A549 (cell line): ENCODE measurements at regions not wholly inside any gene's neighbourhood (a gene's known extent, or its start where the extent isn't known, plus 50 kb on each side); places are given as distances from the start of the nearest gene placed in this dataset.

ENCODE experiments used
- KDM1A ChIP-seq: fragments of 200-600 bp; sonication (generic); IDR thresholded peaks from 2 replicates; pipeline ENCODE4 v1.6.1; 2016; ENCODE audit warnings: low read depth, mild to moderate bottlenecking
- POLR2A ChIP-seq: IDR thresholded peaks from 2 replicates; pipeline ENCODE4 v1.6.1; 2012; ENCODE audit warnings: mild to moderate bottlenecking, low read length
- TF ChIP-seq, protein P1 (sequence below): fragments of >200 bp; sonication (Bioruptor Twin); formaldehyde crosslinking; IDR thresholded peaks from 3 replicates; pipeline ENCODE4 v1.5.1; 2016
- TF ChIP-seq, protein P2 (sequence below): fragments of 250-450 bp; sonication (Bioruptor Pico); IDR thresholded peaks from 2 replicates; pipeline ENCODE4 v1.5.0; 2021; ENCODE audit warnings: mild to moderate bottlenecking, moderate library complexity, borderline replicate concordance

DNA sequence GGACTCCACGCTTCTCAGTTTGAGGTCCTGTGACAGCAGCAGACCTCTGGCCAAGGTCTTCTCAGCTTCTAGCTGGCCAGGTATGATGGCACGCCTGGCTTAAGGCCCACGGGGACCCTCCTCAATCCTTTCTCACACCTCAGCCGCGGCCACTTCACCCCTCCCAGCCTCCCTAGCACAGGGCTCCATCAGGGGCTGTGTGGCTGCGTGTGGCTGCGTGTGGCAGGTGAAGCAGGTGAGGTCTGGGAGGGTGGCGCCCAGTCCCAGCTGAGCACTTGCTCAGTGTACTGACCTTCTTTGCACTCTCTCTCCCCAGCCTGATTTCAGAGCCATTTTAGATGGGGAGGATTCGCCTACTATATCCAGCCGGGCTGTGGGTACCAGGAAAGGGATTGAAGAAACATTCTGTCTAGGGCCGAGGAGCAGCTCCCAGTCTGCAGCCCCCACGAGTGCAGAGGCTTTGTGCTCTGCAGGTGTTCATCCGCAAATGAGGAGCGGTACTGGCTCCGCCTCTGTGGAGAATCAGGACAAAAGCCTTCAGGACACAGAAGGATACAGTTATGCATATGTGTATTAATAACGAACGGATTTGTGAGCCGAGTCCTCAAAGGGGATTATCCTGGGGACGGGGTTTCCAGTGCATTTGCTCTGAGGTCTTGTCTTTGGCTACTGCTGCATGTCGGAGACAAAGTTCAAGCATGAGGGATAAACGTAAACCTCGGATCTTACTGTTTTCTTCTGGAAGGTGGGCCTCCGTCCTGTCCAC lies 236.9 kb upstream of the RAB6C start:
- TF ChIP-seq, protein P1, sequence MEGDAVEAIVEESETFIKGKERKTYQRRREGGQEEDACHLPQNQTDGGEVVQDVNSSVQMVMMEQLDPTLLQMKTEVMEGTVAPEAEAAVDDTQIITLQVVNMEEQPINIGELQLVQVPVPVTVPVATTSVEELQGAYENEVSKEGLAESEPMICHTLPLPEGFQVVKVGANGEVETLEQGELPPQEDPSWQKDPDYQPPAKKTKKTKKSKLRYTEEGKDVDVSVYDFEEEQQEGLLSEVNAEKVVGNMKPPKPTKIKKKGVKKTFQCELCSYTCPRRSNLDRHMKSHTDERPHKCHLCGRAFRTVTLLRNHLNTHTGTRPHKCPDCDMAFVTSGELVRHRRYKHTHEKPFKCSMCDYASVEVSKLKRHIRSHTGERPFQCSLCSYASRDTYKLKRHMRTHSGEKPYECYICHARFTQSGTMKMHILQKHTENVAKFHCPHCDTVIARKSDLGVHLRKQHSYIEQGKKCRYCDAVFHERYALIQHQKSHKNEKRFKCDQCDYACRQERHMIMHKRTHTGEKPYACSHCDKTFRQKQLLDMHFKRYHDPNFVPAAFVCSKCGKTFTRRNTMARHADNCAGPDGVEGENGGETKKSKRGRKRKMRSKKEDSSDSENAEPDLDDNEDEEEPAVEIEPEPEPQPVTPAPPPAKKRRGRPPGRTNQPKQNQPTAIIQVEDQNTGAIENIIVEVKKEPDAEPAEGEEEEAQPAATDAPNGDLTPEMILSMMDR: no peak
- TF ChIP-seq POLR2A (no peak), KDM1A (no peak)
- TF ChIP-seq, protein P2, sequence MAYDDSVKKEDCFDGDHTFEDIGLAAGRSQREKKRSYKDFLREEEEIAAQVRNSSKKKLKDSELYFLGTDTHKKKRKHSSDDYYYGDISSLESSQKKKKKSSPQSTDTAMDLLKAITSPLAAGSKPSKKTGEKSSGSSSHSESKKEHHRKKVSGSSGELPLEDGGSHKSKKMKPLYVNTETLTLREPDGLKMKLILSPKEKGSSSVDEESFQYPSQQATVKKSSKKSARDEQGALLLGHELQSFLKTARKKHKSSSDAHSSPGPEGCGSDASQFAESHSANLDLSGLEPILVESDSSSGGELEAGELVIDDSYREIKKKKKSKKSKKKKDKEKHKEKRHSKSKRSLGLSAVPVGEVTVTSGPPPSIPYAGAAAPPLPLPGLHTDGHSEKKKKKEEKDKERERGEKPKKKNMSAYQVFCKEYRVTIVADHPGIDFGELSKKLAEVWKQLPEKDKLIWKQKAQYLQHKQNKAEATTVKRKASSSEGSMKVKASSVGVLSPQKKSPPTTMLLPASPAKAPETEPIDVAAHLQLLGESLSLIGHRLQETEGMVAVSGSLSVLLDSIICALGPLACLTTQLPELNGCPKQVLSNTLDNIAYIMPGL (CRISPR knock-in tag): no peak
